ENCODE measurements at regions not wholly inside any gene's neighbourhood (a gene's known extent, or its start where the extent isn't known, plus 50 kb on each side); places are given as distances from the start of the nearest gene placed in this dataset.
"Not testable (repeated sequence)": the region's sequence is repeated elsewhere in the genome, so short reads cannot be mapped to it uniquely, and the experiment has no call there.

GRCh38 chr11:115665175-115665821, 161.1 kb upstream of the CADM1 start:
- no peak for DNase-seq

DNA sequence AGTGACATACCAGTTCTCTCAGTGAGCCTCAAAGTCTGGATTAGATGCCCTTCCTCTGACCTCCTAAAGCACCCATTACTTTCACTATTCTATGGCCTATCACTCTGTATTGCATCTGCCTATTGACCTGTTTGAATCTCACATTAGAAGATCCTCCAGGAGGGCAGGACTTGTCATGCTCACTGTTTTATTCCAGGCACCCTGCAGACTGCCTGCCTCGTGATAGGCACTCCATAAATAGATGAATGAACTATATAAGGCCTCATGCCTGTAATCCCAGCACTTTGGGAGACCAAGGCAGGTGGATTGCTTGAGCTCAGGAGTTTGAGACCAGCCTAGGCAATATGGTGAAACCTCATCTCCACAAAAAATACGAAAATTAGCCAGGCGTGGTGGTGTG, 160.1 kb upstream of the CADM1 start:
- no peak for DNase-seq

GRCh38 chr11:115663790-115664189, 159.6 kb upstream of the CADM1 start:
- no peak for DNase-seq

DNA sequence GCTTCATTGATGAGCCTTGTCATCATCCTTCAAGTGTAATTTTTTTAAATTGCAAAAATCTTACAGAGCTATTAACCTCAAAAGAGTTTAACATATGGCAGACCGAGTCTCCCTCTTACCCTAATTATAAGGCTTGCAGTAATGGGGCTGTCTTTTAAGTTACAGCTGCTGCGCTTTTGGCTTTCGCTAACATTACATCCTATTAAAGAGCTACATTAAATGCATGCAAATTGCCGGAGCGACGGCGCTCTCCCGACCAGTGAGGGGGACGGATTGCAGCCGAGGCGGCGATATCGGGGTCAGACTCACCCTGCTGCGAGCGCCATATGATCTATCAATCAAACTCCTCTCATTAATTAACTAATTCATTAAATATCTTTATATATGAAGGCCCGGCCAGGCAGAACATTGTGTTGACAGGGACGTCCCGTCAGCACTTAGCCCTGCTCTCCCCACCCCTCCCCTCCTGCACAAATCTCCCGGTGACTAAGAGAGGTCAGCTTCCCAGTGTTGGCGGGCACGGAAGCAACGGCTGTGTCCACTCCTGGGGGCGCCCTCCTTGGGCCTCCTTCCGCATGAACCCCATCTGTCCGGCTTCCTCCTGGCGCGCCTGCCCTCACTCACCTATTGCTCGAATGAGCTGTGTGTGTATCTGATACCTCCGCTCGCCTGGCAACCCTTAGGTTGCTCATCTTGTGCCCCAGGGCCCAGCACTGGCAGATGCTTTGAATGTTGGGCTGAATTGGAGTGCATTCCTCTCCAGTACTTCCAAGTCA, 156.0 kb upstream of the CADM1 start:
- no peak for DNase-seq

GRCh38 chr11:115659061-115659963, 155.1 kb upstream of the CADM1 start:
- no peak for DNase-seq

DNA sequence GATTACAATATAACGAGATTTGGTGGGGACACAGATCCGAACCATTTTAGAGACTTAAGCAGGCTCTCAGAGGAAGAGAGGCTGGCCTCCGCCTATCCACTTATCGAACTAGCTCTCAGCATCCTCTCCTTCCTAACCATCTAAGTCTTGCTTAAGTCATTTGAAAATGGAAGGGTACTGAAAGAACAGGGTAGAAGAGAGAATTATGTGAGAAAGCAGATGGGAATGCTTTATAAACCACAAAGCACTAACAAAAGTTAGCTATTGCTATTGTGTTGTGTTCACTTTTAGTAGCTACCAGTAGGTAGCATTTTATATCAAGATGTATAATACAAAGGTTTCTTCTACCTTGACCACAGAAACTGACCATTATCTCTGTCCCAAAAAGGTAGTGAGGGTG, 153.4 kb upstream of the CADM1 start:
- DNase-seq = no peak

GRCh38 chr11:115656669-115657068, 152.5 kb upstream of the CADM1 start:
- no peak for DNase-seq

GRCh38 chr11:115656041-115656440, 151.8 kb upstream of the CADM1 start:
- no peak for DNase-seq

DNA sequence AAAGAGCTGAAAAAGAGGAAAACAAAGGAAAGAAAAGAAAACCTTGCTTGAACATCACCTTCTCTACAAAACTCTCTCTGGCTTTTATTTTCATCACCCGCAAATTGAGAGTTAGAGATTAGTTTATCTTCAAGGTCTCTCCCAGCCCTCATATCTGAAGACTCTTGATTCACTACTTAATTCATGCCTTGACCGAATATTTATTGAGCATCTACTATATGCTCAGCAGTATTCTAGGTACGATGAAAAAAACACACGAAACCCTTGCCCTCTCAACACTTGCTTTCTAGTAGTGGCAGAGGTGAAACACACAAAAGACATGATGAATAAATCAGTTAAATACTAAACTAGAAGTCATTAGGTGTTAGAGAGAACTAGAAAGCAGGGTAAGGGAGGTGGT, 150.6 kb upstream of the CADM1 start:
- no peak for DNase-seq

DNA sequence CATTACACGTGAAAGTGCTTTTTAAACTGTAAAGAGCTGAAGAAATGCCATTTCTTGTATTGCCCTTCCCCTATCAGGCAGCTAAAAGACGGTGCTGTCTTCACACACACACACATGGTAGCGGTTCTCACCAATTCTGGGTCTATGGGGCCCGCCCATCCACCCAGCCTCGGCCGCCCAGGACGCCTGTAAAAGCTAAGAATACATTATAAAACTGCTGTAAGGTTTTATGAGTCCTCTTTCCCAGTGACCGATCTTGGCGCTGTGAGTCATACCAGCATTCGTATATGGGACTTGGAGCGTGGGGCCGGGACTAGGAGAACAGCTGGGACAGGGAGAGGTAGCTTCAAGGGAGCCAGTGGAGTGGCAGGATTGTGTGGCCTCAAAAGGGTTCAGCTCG, 149.7 kb upstream of the CADM1 start:
- DNase-seq = no peak

DNA sequence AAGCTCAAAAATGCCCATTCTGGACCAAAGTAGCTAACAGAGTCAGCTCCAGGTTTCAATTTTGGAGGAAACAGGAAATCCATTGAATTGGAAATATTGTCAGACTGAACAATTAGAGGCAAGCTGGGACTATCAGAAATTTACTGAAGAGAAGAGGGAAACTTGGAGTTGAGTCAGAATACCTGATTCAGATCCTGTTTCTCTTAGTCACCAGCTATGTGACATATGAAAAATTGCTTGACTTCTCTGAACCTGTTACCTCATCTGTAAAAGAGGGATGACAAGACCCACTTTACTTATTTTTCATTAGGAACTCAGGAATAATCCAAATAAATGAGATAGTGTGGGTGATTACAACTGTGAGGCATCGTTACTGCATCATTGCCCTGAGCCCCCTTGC, 148.9 kb upstream of the CADM1 start:
- no peak for DNase-seq

DNA sequence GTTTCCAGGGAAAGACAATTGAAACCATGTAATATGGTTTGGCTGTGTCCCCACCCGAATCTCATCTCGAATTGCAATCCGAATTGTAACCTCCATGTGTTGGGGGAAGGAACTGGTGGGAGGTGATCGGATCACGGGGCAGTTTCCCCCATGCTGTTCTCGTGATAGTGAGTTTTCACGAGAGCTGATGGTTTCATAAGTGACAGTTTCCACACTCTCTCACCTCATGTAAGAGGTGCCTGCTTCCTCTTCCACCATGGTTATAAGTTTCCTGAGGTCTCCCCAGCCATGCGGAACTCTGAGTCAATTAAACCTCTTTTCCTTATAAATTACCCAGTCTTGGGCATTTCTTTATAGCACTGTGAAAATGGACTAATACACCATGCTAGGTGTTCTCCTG, 148.3 kb upstream of the CADM1 start:
- DNase-seq = no peak

GRCh38 chr11:115652094-115652493, 147.9 kb upstream of the CADM1 start:
- no peak for DNase-seq

GRCh38 chr11:115649461-115649860, 145.2 kb upstream of the CADM1 start:
- DNase-seq = no peak

DNA sequence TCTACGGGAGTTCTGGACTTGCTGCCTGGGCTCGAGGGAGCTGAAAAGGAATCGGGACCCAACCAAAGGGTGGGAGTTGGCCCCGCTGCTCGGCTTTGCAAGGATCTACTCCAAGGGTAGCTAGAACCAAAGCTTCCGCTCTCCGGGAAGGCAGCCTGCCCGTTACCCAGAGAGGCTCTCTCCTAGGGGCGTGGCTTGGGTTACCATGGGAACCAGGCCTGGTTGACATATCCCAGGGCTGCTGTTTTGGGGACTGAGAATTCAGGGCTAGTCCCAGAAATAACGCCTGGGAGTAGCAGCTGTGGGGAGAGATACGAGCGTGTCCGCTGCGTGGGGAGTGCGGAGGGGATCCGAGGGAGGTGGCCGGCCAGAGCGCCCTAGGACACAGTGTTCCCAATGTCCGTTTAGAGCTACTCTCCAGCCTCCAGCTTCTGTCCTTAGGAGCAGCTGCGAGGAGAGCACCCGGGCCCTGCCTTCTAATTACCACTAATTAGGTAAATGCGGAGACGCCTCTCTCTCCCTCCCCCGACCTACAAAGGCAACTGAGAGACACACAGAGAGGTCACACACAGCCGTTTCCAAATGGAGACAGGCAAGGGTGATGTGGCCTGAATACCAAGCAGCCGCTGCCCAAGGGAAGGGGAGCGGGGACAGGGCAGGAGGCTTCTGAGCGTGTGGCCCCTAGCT, 141.6 kb upstream of the CADM1 start:
- no peak for DNase-seq

- DNase-seq = no peak
These were observed 140.6 kb upstream of the CADM1 start for GRCh38 chr11:115644856-115645255.

DNA sequence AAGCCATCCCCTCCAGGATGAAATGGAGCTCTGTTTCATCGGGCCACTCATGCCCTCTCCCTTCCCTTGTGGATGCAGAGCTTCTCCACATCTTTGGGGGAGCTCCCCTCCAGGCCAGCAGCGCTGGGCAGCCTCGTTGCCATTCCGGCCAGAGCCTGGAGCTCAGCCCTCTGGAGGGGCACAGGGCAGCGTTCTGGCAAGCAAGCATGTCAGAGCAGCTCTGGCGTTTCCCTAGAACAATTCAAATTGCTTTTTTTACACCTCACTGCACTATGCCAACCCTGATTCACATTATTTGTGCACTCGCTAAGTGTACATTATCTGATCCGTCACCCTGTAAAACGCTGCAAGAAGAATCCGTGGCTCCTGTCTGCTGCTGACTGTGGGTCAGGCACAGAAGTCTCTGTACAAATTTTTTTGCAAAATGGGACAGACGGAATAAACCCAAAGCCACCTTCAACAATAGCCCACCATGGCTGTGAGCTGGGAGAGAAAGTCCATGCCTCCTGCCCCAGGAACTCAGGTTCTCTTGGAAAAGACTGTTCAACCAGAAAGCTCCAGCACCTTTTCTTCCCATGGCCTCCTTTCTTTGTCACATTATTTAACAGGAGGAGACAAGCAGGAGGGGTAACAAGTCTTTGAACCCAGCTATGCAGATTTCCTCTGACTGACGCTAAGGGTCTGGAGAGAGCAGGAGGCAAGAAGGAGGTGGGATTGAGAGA, 139.5 kb upstream of the CADM1 start:
- DNase-seq = no peak

DNA sequence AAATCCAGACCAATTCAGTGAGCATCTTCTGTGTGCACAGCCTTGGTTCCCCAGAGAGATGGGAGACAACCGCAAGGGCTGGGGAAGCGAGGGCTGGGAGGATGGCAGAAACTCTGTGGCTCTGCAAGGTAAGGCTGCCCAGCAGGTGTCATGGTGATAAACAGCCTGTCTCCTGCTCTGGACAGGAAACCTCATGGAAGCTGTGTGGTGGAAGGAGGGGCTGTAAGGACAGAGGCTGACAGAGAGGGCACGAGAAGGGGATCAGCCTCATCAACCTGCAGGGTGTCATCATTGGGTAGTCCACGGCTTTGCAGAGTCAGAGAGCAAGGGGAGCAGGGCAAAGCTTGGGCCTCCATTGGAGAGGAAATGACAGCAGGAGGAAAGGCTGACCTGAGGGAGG, 138.4 kb upstream of the CADM1 start:
- no peak for DNase-seq

- DNase-seq = no peak
These were observed 133.5 kb upstream of the CADM1 start for GRCh38 chr11:115637599-115638241.

- DNase-seq = no peak
These were observed 132.7 kb upstream of the CADM1 start for GRCh38 chr11:115636753-115637527.

DNA sequence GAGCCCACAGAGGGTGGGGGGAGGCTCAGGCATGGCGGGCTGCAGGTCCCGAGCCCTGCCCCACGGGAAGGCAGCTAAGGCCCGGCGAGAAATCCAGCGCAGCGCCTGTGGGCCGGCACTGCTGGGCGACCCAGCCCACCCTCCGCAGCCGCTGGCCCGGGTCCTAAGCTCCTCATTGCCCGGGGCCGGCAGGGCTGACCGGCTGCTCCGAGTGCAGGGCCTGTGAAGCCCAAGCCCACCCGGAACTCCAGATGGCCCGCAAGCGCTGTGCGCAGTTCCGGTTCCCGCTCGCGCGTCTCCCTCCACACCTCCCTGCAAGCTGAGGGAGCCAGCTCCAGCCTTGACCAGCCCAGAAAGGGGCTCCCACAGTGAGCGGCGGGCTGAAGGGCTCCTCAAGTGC, 129.8 kb upstream of the CADM1 start:
- DNase-seq = not testable (repeated sequence)
